Gastroesophageal sphincter (tissue), 3 donors: ENCODE measurements at regions not wholly inside any gene's neighbourhood (a gene's known extent, or its start where the extent isn't known, plus 50 kb on each side); places are given as distances from the start of the nearest gene placed in this dataset.

ENCODE experiments used
- EP300 ChIP-seq: sonication (generic); formaldehyde crosslinking; IDR thresholded peaks from one replicate; pipeline ENCODE4 v1.6.1; 2017; ENCODE audit warnings: antibody characterized with exemption, mild to moderate bottlenecking
- POLR2A ChIP-seq, 2 donors: fragments of 450-650 bp; IDR thresholded peaks; one replicate each; pipeline ENCODE4 v1.6.1; 2017; ENCODE audit warnings: antibody characterized with exemption in 2 of 2, mild to moderate bottlenecking in 2 of 2, moderate library complexity in 1 of 2
- POLR2AphosphoS5 ChIP-seq: sonication (generic); formaldehyde crosslinking; IDR thresholded peaks from one replicate; pipeline ENCODE4 v1.6.1; 2017; ENCODE audit warnings: antibody characterized with exemption
- TF ChIP-seq, protein P1 (sequence below), 4 experiments: fragments of 200-600 bp in 2 of 4; fragments of 450-650 bp in 2 of 4; sonication (generic) in 1 of 4; IDR thresholded peaks; one replicate each; pipeline ENCODE4 v1.5.1; 2017 to 2019; ENCODE audit warnings: antibody characterized with exemption in 4 of 4, mild to moderate bottlenecking in 2 of 4, moderate library complexity in 2 of 4

GRCh38 chr1:232737917-232738316 is 67.3 kb upstream of the MAP10 start:
- TF ChIP-seq, protein P1, sequence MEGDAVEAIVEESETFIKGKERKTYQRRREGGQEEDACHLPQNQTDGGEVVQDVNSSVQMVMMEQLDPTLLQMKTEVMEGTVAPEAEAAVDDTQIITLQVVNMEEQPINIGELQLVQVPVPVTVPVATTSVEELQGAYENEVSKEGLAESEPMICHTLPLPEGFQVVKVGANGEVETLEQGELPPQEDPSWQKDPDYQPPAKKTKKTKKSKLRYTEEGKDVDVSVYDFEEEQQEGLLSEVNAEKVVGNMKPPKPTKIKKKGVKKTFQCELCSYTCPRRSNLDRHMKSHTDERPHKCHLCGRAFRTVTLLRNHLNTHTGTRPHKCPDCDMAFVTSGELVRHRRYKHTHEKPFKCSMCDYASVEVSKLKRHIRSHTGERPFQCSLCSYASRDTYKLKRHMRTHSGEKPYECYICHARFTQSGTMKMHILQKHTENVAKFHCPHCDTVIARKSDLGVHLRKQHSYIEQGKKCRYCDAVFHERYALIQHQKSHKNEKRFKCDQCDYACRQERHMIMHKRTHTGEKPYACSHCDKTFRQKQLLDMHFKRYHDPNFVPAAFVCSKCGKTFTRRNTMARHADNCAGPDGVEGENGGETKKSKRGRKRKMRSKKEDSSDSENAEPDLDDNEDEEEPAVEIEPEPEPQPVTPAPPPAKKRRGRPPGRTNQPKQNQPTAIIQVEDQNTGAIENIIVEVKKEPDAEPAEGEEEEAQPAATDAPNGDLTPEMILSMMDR (IDR thresholded peaks at IDR 0.05), result no peak
- TF ChIP-seq POLR2A (IDR thresholded peaks at IDR 0.05) (no peak), EP300 (no peak), POLR2AphosphoS5 (no peak)
